ENCODE measurements at regions not wholly inside any gene's neighbourhood (a gene's known extent, or its start where the extent isn't known, plus 50 kb on each side); places are given as distances from the start of the nearest gene placed in this dataset.

DNA sequence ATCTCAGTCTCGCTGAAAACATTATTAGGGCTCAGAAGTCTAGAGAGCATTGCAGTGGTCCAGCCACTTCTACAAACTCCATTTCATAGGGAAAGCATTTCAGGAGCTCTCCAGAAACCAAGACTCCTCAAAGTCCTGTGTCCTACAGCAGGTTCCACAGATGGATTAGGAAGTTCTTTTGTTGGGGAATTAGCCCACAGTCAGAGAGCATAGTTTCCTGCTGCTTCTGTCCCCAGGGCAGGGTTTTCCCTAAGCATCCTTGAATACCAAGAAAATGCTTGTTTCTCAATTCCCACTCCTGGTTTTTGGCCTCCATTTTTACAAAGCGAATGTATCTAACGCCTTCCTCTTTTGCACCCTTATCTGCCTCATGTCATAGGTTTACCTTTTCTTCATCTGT is 235.9 kb upstream of the PODXL start:
- H3K4me3 ChIP-seq: no peak overlapping the region
- CTCF ChIA-PET (ENCODE audit: low intra/inter-chr PET ratio): no interaction called here
- BruUV-seq (replicated peaks): no TSS peak
- in situ Hi-C loops (cut with MboI) (no loop called here), intact Hi-C loops (cut with micrococcal nuclease) (no loop called here)
- peaks cover 0 to 4% of the 10 kb centered on the region in 2 experiments; a peak in 1 of 5 replicates for H3K27me3 ChIP-seq (ENCODE audit: control insufficient read depth in 2 of 2, insufficient read depth in 2 of 2, low read length in 2 of 2)
- ATAC-seq (no peak), FAIRE-seq (no peak), DNase-seq (ENCODE audit: extremely low read depth in 1 of 4, low spot score in 3 of 4) (no peak)
- POLR2A ChIA-PET: no interaction called here
- no peaks in the 10 kb centered on the region for H3K9me1 ChIP-seq (ENCODE audit: control insufficient read depth, insufficient read depth, low read length)
- H3K4me1 ChIP-seq (replicated peaks in 1 of 2; ENCODE audit: control insufficient read depth in 2 of 2, insufficient read depth in 2 of 2, low read length in 2 of 2): no peaks in the 10 kb centered on the region
- WGBS (ENCODE audit: insufficient coverage, low coverage, missing lambda C conversion rate): 0% methylated on average over 3 of the region's 3 CpGs
- H3K9me3 ChIP-seq (replicated peaks; ENCODE audit: control insufficient read depth, insufficient read depth, low read depth, low read length): no peaks in the 10 kb centered on the region
- no peak overlapping the region for H2AFZ ChIP-seq (ENCODE audit: low read depth, low read length)
- no peak overlapping the region for H3K4me2 ChIP-seq (ENCODE audit: insufficient read depth, low read length)
- H3K79me2 ChIP-seq (ENCODE audit: control insufficient read depth, insufficient read depth, low read length): no peaks in the 10 kb centered on the region
- no peak overlapping the region for H3K27ac ChIP-seq (ENCODE audit: extremely low read depth, low read depth, low read length)
- no peaks in the 10 kb centered on the region for H4K20me1 ChIP-seq (replicated peaks; ENCODE audit: control insufficient read depth, insufficient read depth, low read length)
- H3K9ac ChIP-seq (ENCODE audit: insufficient read depth in 1 of 2, low read depth in 2 of 2, low read length in 2 of 2): no peak overlapping the region
- H3K36me3 ChIP-seq (ENCODE audit: control insufficient read depth, insufficient read depth, low read length): no peaks in the 10 kb centered on the region
- TF ChIP-seq KAT8 (IDR thresholded peaks at IDR 0.05; ENCODE audit: low read depth): no peak
- no peak for TF ChIP-seq ERF (CRISPR knock-in tag; IDR thresholded peaks at IDR 0.05)
- no peak for TF ChIP-seq ZNF57 (CRISPR knock-in tag; IDR thresholded peaks at IDR 0.05)
- TF ChIP-seq DNMT1 (IDR thresholded peaks at IDR 0.05): no peak
- no peak for TF ChIP-seq MAX (CRISPR knock-in tag; IDR thresholded peaks at IDR 0.05)
- TF ChIP-seq THRAP3 (IDR thresholded peaks at IDR 0.05; ENCODE audit: borderline replicate concordance): no peak
- TF ChIP-seq, protein P1, sequence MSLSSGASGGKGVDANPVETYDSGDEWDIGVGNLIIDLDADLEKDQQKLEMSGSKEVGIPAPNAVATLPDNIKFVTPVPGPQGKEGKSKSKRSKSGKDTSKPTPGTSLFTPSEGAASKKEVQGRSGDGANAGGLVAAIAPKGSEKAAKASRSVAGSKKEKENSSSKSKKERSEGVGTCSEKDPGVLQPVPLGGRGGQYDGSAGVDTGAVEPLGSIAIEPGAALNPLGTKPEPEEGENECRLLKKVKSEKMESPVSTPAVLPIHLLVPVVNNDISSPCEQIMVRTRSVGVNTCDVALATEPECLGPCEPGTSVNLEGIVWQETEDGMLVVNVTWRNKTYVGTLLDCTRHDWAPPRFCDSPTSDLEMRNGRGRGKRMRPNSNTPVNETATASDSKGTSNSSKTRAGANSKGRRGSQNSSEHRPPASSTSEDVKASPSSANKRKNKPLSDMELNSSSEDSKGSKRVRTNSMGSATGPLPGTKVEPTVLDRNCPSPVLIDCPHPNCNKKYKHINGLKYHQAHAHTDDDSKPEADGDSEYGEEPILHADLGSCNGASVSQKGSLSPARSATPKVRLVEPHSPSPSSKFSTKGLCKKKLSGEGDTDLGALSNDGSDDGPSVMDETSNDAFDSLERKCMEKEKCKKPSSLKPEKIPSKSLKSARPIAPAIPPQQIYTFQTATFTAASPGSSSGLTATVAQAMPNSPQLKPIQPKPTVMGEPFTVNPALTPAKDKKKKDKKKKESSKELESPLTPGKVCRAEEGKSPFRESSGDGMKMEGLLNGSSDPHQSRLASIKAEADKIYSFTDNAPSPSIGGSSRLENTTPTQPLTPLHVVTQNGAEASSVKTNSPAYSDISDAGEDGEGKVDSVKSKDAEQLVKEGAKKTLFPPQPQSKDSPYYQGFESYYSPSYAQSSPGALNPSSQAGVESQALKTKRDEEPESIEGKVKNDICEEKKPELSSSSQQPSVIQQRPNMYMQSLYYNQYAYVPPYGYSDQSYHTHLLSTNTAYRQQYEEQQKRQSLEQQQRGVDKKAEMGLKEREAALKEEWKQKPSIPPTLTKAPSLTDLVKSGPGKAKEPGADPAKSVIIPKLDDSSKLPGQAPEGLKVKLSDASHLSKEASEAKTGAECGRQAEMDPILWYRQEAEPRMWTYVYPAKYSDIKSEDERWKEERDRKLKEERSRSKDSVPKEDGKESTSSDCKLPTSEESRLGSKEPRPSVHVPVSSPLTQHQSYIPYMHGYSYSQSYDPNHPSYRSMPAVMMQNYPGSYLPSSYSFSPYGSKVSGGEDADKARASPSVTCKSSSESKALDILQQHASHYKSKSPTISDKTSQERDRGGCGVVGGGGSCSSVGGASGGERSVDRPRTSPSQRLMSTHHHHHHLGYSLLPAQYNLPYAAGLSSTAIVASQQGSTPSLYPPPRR (CRISPR knock-in tag; IDR thresholded peaks at IDR 0.05; ENCODE audit: borderline replicate concordance): no peak
- no peak for TF ChIP-seq ATF4 (CRISPR knock-in tag; IDR thresholded peaks at IDR 0.05)
- TF ChIP-seq ZBTB7A (IDR thresholded peaks at IDR 0.05; ENCODE audit: borderline replicate concordance, control insufficient read depth, low read depth, low read length): no peak
- TF ChIP-seq ZNF639 (CRISPR knock-in tag; conservative IDR thresholded peaks at IDR 0.05 in 1 of 2, IDR thresholded peaks at IDR 0.05 in 1 of 2): no peak
- no peak for TF ChIP-seq JUN (IDR thresholded peaks at IDR 0.05; ENCODE audit: borderline replicate concordance, low read depth, low read length)
- no peak for TF ChIP-seq JUN (CRISPR knock-in tag; IDR thresholded peaks at IDR 0.05; ENCODE audit: borderline replicate concordance)
- TF ChIP-seq CREB5 (CRISPR knock-in tag; IDR thresholded peaks at IDR 0.05): no peak
- TF ChIP-seq, protein P2, sequence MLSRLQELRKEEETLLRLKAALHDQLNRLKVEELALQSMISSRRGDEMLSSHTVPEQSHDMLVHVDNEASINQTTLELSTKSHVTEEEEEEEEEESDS (CRISPR knock-in tag; IDR thresholded peaks at IDR 0.05): no peak
